Skeletal muscle satellite cell (primary cell): ENCODE measurements at regions not wholly inside any gene's neighbourhood (a gene's known extent, or its start where the extent isn't known, plus 50 kb on each side); places are given as distances from the start of the nearest gene placed in this dataset.

Experiments
- H3K27me3 ChIP-seq: 2 replicates; pipeline ENCODE4 v1.7.0; 2013; ENCODE audit warnings: low read length; ENCODE audit not compliant: control insufficient read depth, insufficient read depth
- H3K36me3 ChIP-seq: 2 replicates; pipeline ENCODE4 v1.7.0; 2013; ENCODE audit warnings: mild to moderate bottlenecking, control low read depth, low read length; ENCODE audit not compliant: insufficient read depth
- H3K4me1 ChIP-seq: 2 replicates; pipeline ENCODE4 v1.7.0; 2013; ENCODE audit warnings: low read length; ENCODE audit not compliant: control insufficient read depth, insufficient read depth
- H3K4me2 ChIP-seq: 2 replicates; pipeline ENCODE4 v1.7.0; 2013; ENCODE audit warnings: mild to moderate bottlenecking, low read length
- H3K4me3 ChIP-seq: 2 replicates; pipeline ENCODE4 v1.7.0; 2013; ENCODE audit warnings: low read length
- H3K9ac ChIP-seq: 2 replicates; pipeline ENCODE4 v1.7.0; 2013; ENCODE audit warnings: mild to moderate bottlenecking, low read depth, low read length, moderate library complexity
- H3K9me3 ChIP-seq: replicated peaks from 2 replicates; pipeline ENCODE4 v1.7.0; 2013; ENCODE audit warnings: mild to moderate bottlenecking, control low read depth, low read length

GRCh38 chr14:49492151-49492550 lies 94.0 kb downstream of the RPS29 start:
- Histone ChIP-seq H3K4me1 (no peaks in the 10 kb centered on the region), H3K36me3 (no peaks in the 10 kb centered on the region), H3K4me2 (no peak overlapping the region), H3K9me3 (no peaks in the 10 kb centered on the region), H3K4me3 (no peak overlapping the region), H3K9ac (no peak overlapping the region), H3K27me3 (peaks cover 34% of the 10 kb centered on the region)

DNA sequence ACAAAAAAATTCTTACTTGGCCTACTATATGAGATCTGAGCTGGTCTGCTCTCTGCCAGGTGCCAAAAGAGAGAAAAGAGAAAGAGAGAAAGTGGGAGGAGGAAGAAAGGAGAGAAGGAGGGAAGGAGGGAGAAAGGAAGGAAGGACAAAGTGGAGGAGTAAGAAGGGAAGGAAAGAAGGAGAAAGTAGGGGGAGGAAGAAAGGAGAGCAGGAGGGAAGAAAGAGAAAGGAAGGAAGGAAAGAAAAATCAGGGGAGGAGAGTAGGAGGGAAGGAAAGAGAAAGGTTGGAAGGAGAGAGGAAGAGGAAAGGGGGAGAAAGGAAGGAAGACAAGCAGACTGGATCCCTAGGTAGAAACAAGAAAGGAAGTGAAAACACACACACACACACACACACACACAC lies 96.8 kb downstream of the RPS29 start:
- no peak overlapping the region for H3K4me3 ChIP-seq
- no peaks in the 10 kb centered on the region for H3K4me1 ChIP-seq
- no peak overlapping the region for H3K4me2 ChIP-seq
- no peaks in the 10 kb centered on the region for H3K36me3 ChIP-seq
- H3K9ac ChIP-seq = no peak overlapping the region
- H3K27me3 ChIP-seq = peaks cover 32% of the 10 kb centered on the region
- no peaks in the 10 kb centered on the region for H3K9me3 ChIP-seq

- Histone ChIP-seq H3K4me1 (no peaks in the 10 kb centered on the region), H3K27me3 (peaks cover 27% of the 10 kb centered on the region), H3K9ac (no peak overlapping the region), H3K4me2 (no peak overlapping the region), H3K4me3 (no peak overlapping the region), H3K36me3 (no peaks in the 10 kb centered on the region), H3K9me3 (no peaks in the 10 kb centered on the region)
These were observed 98.9 kb downstream of the RPS29 start for GRCh38 chr14:49487238-49487637.

GRCh38 chr14:49485290-49485689 lies 100.9 kb downstream of the RPS29 start:
- peaks cover 27% of the 10 kb centered on the region for H3K27me3 ChIP-seq
- no peaks in the 10 kb centered on the region for H3K4me1 ChIP-seq
- H3K36me3 ChIP-seq = no peaks in the 10 kb centered on the region
- H3K4me2 ChIP-seq = no peak overlapping the region
- no peak overlapping the region for H3K9ac ChIP-seq
- H3K4me3 ChIP-seq = no peak overlapping the region
- no peaks in the 10 kb centered on the region for H3K9me3 ChIP-seq

DNA sequence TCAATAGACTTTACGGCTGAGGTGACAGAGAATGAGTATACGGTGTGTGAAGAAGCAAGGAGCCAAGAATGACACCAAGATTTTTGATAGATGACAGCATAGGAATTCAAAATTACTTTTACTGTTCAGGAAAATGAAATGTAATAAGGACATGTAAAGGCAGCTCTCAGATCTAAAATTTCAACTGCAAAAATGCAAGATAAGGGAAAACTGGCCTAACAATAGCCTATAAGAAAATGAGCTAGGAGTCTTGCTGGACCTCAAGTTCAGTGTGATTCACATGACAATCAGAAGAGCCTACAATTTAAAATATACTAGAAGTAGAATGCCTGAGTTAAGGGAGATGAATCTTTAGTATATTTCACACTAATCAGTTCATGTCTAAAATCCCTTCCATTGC lies 102.0 kb downstream of the RPS29 start:
- H3K36me3 ChIP-seq = no peaks in the 10 kb centered on the region
- H3K4me1 ChIP-seq = no peaks in the 10 kb centered on the region
- peaks cover 22% of the 10 kb centered on the region for H3K27me3 ChIP-seq
- no peak overlapping the region for H3K9ac ChIP-seq
- H3K4me2 ChIP-seq = no peak overlapping the region
- H3K4me3 ChIP-seq = no peak overlapping the region
- no peaks in the 10 kb centered on the region for H3K9me3 ChIP-seq

- no peaks in the 10 kb centered on the region for H3K9me3 ChIP-seq
- no peaks in the 10 kb centered on the region for H3K36me3 ChIP-seq
- H3K4me2 ChIP-seq = no peak overlapping the region
- no peak overlapping the region for H3K4me3 ChIP-seq
- H3K4me1 ChIP-seq = no peaks in the 10 kb centered on the region
- H3K9ac ChIP-seq = no peak overlapping the region
- peaks cover 18% of the 10 kb centered on the region for H3K27me3 ChIP-seq
These were observed 102.9 kb downstream of the RPS29 start for GRCh38 chr14:49483268-49483667.

GRCh38 chr14:49480979-49481498 lies 105.1 kb downstream of the RPS29 start:
- Histone ChIP-seq H3K4me2 (no peak overlapping the region), H3K4me3 (no peak overlapping the region), H3K36me3 (no peaks in the 10 kb centered on the region), H3K27me3 (peaks cover 11% of the 10 kb centered on the region), H3K4me1 (no peaks in the 10 kb centered on the region), H3K9ac (no peak overlapping the region), H3K9me3 (no peaks in the 10 kb centered on the region)

DNA sequence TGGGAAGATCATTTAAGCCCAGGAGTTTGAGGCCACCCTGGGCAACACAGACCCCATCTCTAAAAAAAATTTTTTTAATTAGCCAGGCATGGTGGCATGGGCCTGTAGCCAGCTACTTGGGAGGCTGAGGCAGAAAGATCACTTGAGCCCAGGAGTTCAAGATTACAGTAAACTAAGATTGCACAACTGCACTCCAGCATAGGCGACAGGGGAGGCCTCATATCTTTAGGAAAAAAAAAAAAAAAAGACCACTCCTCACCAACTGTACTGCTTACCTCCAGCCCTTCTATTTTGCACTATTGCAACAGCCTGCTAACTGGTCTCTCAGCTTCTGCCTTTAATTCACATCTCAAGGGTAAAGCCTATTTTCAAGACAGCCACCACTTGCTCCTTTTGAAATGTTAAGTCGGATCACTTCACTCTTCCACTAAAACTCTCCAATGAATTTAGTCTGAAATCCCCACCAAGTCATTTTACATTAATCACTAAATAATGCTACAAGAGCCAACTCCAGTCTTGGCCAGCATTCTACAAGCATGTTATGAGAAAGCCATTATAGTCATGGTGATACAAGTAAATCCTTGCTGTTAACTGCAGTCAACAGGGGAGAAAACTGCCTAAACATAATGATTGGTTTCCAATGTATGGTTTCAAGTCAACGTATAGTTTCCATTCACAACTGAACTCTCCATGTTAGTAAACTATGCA lies 106.0 kb downstream of the RPS29 start:
- no peaks in the 10 kb centered on the region for H3K4me1 ChIP-seq
- H3K27me3 ChIP-seq = peaks cover 6% of the 10 kb centered on the region
- H3K9me3 ChIP-seq = no peaks in the 10 kb centered on the region

DNA sequence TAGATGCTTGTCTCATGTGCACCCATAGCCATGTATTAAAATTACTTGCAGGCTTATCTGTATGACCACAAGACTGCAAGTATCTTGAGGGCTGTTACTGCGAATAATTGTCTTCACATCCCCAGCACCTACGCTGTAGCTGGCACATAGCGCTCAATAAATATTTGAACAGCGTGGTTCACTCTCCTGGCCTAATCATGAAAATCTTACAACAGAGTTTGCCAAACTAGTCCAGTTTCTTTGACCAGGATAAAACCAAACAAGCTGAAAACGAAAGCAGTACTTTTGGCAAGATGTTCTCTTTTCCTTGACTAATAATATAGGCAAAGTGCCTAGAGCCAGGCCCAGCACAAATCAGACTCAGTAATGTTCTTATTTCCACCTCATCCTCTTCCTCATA lies 106.7 kb downstream of the RPS29 start:
- no peaks in the 10 kb centered on the region for H3K9me3 ChIP-seq
- H3K9ac ChIP-seq = no peak overlapping the region
- H3K4me3 ChIP-seq = no peak overlapping the region
- H3K4me1 ChIP-seq = no peaks in the 10 kb centered on the region
- H3K36me3 ChIP-seq = no peaks in the 10 kb centered on the region
- no peak overlapping the region for H3K4me2 ChIP-seq
- no peaks in the 10 kb centered on the region for H3K27me3 ChIP-seq

More for the DNA sequence above, 106.0 kb downstream of the RPS29 start:
- H3K4me2 ChIP-seq = no peak overlapping the region
- H3K36me3 ChIP-seq = no peaks in the 10 kb centered on the region
- no peak overlapping the region for H3K9ac ChIP-seq
- no peak overlapping the region for H3K4me3 ChIP-seq

DNA sequence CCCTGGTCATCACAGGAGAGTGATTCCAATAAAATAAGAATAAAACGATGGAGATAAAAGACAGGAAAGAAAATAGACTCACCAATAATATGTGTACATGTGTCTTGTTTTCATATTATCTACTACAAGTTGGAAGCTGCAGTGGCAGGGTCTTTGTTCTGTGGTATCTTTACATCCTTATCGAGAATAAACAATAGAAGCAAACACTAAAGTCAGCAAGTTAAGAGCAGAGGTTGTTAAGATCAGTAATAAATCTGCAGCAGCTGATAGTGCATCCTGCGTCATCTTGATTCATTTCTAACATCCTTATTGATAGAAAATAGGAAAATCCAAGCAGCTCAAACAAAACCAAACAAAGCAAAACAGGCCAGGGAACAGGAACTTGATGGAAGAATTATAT lies 107.4 kb downstream of the RPS29 start:
- H3K4me2 ChIP-seq = no peak overlapping the region
- H3K4me3 ChIP-seq = no peak overlapping the region
- no peaks in the 10 kb centered on the region for H3K36me3 ChIP-seq
- H3K27me3 ChIP-seq = no peaks in the 10 kb centered on the region
- no peaks in the 10 kb centered on the region for H3K9me3 ChIP-seq
- H3K4me1 ChIP-seq = no peaks in the 10 kb centered on the region
- no peak overlapping the region for H3K9ac ChIP-seq

- no peak overlapping the region for H3K9ac ChIP-seq
- H3K36me3 ChIP-seq = no peaks in the 10 kb centered on the region
- H3K4me2 ChIP-seq = no peak overlapping the region
- no peaks in the 10 kb centered on the region for H3K9me3 ChIP-seq
- H3K4me1 ChIP-seq = no peaks in the 10 kb centered on the region
- H3K27me3 ChIP-seq = peaks cover 7% of the 10 kb centered on the region
- H3K4me3 ChIP-seq = no peak overlapping the region
These were observed 119.1 kb downstream of the RPS29 start for GRCh38 chr14:49467091-49467490.

- H3K4me1 ChIP-seq = no peaks in the 10 kb centered on the region
- no peak overlapping the region for H3K9ac ChIP-seq
- H3K9me3 ChIP-seq = no peaks in the 10 kb centered on the region
- H3K36me3 ChIP-seq = no peaks in the 10 kb centered on the region
- H3K27me3 ChIP-seq = peaks cover 21% of the 10 kb centered on the region
- no peak overlapping the region for H3K4me2 ChIP-seq
- H3K4me3 ChIP-seq = no peak overlapping the region
These were observed 121.3 kb downstream of the RPS29 start for GRCh38 chr14:49464885-49465284.
